ENCODE measurements at regions not wholly inside any gene's neighbourhood (a gene's known extent, or its start where the extent isn't known, plus 50 kb on each side); places are given as distances from the start of the nearest gene placed in this dataset.

DNA sequence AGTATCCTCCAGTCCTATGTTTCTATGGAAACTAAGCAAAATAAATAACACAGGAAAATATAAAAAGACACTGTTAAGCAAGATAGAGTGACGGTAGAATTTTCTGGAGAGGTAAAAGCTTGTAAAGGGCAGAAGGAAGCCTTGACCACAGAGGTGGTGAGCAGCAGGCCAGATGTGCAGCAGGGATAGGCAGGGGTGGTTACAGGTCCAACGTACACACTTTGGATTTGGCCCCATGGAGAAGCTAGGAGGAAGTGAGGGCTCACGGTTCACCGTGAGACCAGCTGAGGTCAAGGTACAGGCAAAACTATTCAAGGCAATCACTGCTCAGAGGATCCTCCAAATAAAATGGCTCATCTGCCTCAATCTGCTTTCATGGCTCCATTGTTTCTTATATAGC lies 242.8 kb downstream of the B3GLCT start:
- no peak for DNase-seq

- DNase-seq = no peak
Observed at GRCh38 chr13:31444266-31444856, 244.6 kb downstream of the B3GLCT start.

DNA sequence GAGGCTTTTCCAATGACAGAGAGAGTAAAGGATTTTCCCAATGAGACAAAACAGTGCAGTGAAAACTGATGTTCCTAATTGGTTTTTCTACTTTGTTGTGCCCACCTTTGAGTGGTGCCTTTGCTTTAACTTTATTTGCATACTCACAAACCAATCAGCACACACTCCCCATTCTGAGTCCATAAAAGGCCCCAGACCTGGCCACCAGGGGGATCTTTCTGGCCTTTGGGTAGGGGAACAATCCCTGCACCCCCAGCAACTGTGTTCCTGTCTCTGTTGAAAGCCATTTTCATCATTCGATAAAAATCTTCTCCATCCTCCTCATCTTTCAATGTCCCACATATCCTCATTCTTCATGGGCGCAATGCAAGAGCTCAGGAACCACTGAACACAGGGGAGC lies 252.8 kb downstream of the B3GLCT start:
- no peak for DNase-seq

GRCh38 chr13:31455581-31455980 lies 255.8 kb downstream of the B3GLCT start:
- DNase-seq = no peak

- no peak for DNase-seq
Observed at GRCh38 chr13:31456056-31456455, 256.3 kb downstream of the B3GLCT start.

GRCh38 chr13:31460061-31460460 lies 260.3 kb downstream of the B3GLCT start:
- DNase-seq = no peak

GRCh38 chr13:31461923-31462322 lies 262.1 kb downstream of the B3GLCT start:
- no peak for DNase-seq

GRCh38 chr13:31462766-31463165 lies 263.0 kb downstream of the B3GLCT start:
- DNase-seq = no peak

DNA sequence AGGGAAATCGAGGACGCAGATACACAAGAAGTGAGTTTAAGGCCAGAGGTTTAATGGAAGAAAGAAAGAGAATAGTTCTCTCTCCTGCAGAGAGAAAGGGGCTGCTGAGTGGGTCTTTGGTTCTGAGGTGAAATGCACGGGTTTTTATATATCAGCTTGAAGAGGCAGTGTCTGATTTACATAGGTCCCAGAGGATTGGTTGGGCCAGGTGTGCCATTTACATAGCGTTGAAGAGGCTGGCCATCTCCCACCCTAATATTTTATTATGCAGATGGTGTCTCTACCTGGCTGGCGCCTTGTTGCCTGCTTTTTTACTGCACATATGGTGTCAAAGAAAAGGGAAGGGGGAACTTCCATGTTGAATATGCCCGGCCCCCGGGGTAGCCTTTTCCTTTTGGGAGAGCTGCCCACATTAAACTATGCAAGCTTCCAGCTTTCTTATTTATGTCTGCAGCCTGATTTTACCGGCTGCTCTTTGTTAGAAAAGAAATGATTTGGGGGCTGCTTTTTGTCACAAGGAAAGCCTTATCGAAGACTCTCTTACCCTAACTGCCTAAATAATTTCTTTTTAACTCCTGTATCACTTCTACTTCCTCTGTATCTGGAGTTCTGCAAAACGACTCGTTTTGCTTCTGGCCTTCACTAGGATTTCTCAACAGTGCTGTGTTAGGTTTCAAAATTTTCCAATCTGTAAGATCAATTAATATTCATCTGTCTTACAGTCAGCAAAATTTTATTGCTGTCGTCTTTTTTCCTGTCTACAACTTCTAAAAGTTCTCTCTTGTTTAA lies 268.5 kb downstream of the B3GLCT start:
- no peak for DNase-seq

DNA sequence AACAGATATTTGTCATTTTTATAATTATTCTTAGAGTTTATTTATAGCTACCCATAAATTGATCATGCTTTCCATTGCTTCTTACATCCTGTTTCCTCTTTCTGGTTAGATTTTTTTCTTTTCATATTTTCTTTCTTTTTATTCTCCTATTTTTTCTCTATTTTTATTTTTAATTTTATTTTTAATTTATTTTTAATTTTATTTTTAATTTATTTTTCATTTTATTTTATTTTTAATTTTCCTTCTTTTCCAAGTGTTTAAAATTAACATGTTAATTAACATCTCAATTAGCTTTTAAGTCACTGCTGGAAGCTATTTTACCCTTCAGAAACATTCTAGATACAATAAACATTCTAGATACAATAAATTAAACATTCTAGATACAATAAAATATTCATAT lies 269.6 kb downstream of the B3GLCT start:
- no peak for DNase-seq

DNA sequence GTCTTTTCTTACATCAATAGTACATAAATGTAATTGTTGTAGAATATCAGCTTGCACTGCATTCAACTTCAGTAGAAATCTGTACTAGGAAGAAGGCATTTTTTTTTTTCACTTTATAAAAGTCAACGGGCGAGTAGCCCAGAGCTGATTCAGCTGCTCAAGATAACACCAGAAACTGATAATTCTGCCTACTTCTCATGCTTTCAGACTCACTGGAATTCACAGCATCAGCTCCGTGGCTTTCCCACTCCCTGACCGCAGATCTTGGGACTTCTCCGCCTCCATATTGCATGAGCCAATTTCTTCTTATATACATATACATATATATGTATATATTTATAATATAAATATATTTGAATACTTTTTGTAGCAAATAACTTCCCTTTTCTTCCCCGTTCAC lies 263.1 kb upstream of the RXFP2 start:
- peak; percentile 95 for DNase-seq

- peak; percentile 35 for DNase-seq
Observed at GRCh38 chr13:31476753-31477152, 262.6 kb upstream of the RXFP2 start.

GRCh38 chr13:31477961-31478360 lies 261.4 kb upstream of the RXFP2 start:
- DNase-seq = peak; percentile 95

- no peak for DNase-seq
Observed at GRCh38 chr13:31485183-31485582, 254.1 kb upstream of the RXFP2 start.

- DNase-seq = peak; percentile 33
Observed at GRCh38 chr13:31485651-31486051, 253.7 kb upstream of the RXFP2 start.

- no peak for DNase-seq
Observed at GRCh38 chr13:31495336-31495735, 244.0 kb upstream of the RXFP2 start.

DNA sequence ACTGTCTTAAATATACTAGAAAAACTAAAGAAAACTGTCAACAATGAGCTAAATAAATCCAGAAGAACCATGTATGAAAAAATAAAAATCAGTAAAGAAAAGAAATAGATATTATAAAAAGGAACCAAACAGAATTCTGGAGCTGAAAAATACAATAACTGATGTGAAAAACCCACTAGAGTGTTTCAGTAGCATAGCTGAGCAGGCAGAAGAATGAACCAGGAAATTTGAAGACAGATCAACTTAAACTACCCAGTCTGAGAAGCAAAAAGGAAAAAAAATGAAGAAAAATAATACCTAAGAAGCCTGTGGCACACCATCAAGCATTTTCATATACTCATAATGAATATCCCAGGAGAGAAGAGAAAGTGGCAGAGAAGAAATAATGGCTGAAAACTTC lies 240.1 kb upstream of the RXFP2 start:
- no peak for DNase-seq

DNA sequence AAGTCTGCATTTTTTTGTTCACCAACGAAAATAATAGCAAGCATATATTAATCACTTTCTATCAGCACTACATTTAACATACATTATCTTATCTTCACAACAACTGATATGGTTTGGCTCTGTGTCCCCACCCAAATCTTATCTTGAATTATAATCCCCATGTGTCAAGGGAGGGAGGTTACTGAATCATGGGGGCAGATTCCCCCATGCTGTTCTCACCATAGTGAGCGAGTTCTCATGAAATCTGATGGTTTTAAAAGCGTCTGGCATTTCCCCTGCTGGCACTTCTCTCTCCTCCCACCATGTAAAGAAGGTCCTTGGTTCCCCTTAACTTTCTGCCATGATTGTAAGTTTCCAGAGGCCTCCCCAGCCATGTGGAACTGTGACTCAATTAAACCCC lies 235.7 kb upstream of the RXFP2 start:
- no peak for DNase-seq

- DNase-seq = no peak
Observed at GRCh38 chr13:31504918-31505317, 234.4 kb upstream of the RXFP2 start.

DNA sequence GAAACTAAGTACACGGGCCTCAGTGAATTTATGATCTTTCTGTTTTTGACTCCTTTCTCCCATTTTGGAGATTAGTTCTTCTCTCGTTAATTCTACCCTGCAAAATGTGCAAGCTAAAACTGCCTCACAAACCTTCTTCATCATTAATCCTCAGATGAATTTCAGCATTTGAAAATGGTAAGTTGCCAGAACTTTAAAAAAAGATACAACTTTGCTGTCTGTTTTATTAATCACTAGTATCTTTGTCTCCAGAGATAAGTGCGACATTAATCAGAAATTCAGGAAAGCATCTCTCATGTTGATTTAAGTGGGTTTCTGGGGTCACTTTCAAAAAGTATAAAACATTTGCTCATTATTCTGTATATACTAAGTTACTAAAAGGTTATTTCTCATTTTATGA lies 227.0 kb upstream of the RXFP2 start:
- no peak for DNase-seq

DNA sequence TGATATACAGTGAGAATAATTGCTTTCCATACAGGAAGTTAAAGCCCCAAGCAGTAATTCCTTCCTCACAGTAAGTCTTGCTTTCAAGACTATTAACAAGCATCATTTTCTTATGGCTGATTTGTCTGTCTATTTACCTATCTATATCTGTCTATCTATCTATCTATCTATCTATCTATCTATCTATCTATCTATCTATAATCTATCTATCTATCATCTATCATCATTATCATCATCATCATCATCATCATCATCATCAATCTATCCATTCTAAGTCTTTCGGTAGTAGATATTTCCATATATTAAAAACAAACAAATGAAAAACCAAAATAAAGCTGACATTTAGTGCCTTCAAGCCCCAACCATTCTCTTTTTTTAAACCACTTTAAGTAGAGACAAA lies 224.4 kb upstream of the RXFP2 start:
- DNase-seq = no peak

DNA sequence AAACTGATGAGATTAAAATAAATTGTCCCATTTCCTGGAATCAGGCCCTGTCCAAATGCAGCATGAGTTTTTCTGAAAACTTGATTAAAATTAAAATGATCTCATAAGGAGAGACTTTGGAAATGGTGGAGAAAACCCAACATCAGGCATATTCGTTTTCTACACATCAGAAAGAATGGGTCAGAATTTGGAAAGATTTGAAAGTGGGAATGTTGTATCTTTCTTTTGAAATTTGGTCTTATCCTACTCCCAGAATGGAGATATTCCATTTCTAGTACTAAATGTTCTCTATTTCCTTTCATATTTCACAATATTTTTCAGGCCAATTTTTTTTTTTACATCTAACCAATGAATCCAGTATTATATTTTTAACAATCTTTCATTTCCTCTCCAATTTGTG lies 223.9 kb upstream of the RXFP2 start:
- no peak for DNase-seq

- DNase-seq = no peak
Observed at GRCh38 chr13:31517599-31517998, 221.7 kb upstream of the RXFP2 start.

DNA sequence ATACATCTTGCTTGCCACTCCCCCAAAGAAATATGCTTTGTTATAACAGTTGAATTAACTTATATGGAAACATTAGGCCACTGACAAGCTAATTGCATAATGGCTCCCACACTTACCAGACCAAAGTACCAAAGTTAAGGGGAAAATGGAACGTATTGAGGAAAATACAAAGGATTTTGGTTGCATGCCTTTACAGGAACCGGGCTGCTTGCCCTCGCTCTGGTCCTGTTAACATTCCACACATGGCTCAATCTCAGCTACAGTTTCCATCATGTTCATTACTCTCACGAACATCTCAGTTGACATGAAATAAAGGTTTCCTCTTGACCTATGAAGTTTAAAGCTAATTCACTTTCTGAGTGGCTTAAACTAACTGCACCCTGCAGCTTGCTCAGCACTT lies 220.7 kb upstream of the RXFP2 start:
- peak; percentile 22 for DNase-seq

GRCh38 chr13:31521435-31521834 lies 217.9 kb upstream of the RXFP2 start:
- DNase-seq = no peak
